ENCODE measurements at regions not wholly inside any gene's neighbourhood (a gene's known extent, or its start where the extent isn't known, plus 50 kb on each side); places are given as distances from the start of the nearest gene placed in this dataset.

- no peak for TF ChIP-seq POLR2A (IDR thresholded peaks at IDR 0.05)
- TF ChIP-seq CTCF (IDR thresholded peaks at IDR 0.05), result no peak
Observed at GRCh38 chr22:19590696-19591095, 66.5 kb upstream of the CLDN5 start.
